Heart right ventricle (tissue), 16 donors: ENCODE measurements at regions not wholly inside any gene's neighbourhood (a gene's known extent, or its start where the extent isn't known, plus 50 kb on each side); places are given as distances from the start of the nearest gene placed in this dataset.

ENCODE experiments used
- ATAC-seq, 8 donors: fragments of 200-7000 bp; cut with Tn5 transposase; one replicate each; pipeline ENCODE4 v1.9.1; 2020; ENCODE audit warnings: mild to moderate bottlenecking in 8 of 8, moderate library complexity in 8 of 8, moderate number of reproducible peaks in 1 of 8
- DNase-seq, 2 donors: peaks; one replicate each; pipeline ENCODE4 v3.0.0-alpha.2; 2020
- H3K27ac ChIP-seq, 10 donors: fragments of 200-600 bp; sonication (generic) in 2 of 10; one replicate each; pipeline versions ENCODE4 v1.5.0 to v1.8.0; 2020 to 2022; ENCODE audit warnings: mild to moderate bottlenecking in 3 of 10
- H3K27me3 ChIP-seq, 7 donors: fragments of 200-600 bp; one replicate each; pipeline ENCODE4 v1.8.0; 2021 to 2022; ENCODE audit warnings: mild to moderate bottlenecking in 2 of 7
- H3K36me3 ChIP-seq, 9 donors: fragments of 200-600 bp; sonication (generic) in 1 of 9; one replicate each; pipeline versions ENCODE4 v1.5.0 to v1.8.0; 2020 to 2022; ENCODE audit warnings: mild to moderate bottlenecking in 2 of 9
- H3K4me1 ChIP-seq, 9 donors: fragments of 200-600 bp; sonication (generic) in 1 of 9; one replicate each; pipeline versions ENCODE4 v1.5.0 to v1.8.0; 2020 to 2022; ENCODE audit warnings: mild to moderate bottlenecking in 4 of 9
- H3K4me3 ChIP-seq, 10 donors: fragments of 200-600 bp; sonication (generic) in 2 of 10; one replicate each; pipeline versions ENCODE4 v1.5.0 to v1.8.0; 2020 to 2022; ENCODE audit warnings: mild to moderate bottlenecking in 7 of 10, moderate library complexity in 2 of 10
- H3K9me3 ChIP-seq, 11 donors: fragments of 200-600 bp in 10 of 11; sonication (generic) in 2 of 11; one replicate each; pipeline versions ENCODE4 v1.5.0 to v1.8.0; 2013 to 2022; ENCODE audit warnings: mild to moderate bottlenecking in 2 of 11, control low read depth in 1 of 11, moderate library complexity in 1 of 11
- CTCF ChIP-seq, 9 donors: fragments of 200-600 bp; sonication (generic) in 2 of 9; IDR thresholded peaks; one replicate each; pipeline versions ENCODE4 v1.5.0 to v1.8.0; 2021 to 2022; ENCODE audit warnings: antibody characterized with exemption in 9 of 9, mild to moderate bottlenecking in 5 of 9, moderate library complexity in 1 of 9
- WGBS, 2 donors: extraction: QIAGEN DNeasy Blood & Tissue Kit; methylation state at CpG; one replicate each; pipeline ENCODE4 v1.1.7; 2013; ENCODE audit warnings: inconsistent platforms in 1 of 2; 5-methylcytosine and 5-hydroxymethylcytosine counted together
- intact Hi-C, 10 donors: fragments of 100-400 bp; cut with DNase I; formaldehyde crosslinking; loops; one replicate each; pipeline versions ENCODE4 v1.11.1 to v1.14.2; 2022
- donor health status: Arrhythmogenic right ventricular cardiomyopathy.
- donor health status: ischemic (EF 13 %, LVEDD 7.1; RV severe dilation, severe dysfunction).
- donor health status: healthy with polysubstance abuse.
- donor health status: DM: no; HTN: yes; CAD: no.
- donor health status: DM: no; HTN: no; CAD: no.
- donor health status: ischemic (EF 25% LVEDD 6.9; RV normal size, moderate dysfunction).
- donor health status: ischemic (EF 25% LVEDD 5.7; RV mildly dilated, moderate dysfunction).
- donor health status: healthy.
- donor health status: DM: yes; HTN: yes; CAD: no.
- donor health status: Ischemic cardiomyopathy.
- donor health status: ischemic (EF 35%, LVEDD 5.7; RV mildly dilated, moderate dysfunction).
- donor health status: nonischemic (EF 11% LVEDD 7.7; RV severe dilation, severe dysfunction).
- donor health status: DM: yes; HTN: yes; CAD: no.
- donor health status: PGD.
- donor health status: ischemic (EF 29% LVEDD 5.4; RV normal size, mild dysfunction).
- donor health status: nonischemic (EF 23%, LVEDD 6.1; RV moderate dilation, normal function).

- Histone ChIP-seq H3K27me3 (peaks cover 0 to 4% (median 0%) of the 10 kb centered on the region in 7 donors), H3K9me3 (peaks cover 0 to 13% (median 0%) of the 10 kb centered on the region in 11 donors), H3K4me3 (no peak overlapping the region), H3K36me3 (no peaks in the 10 kb centered on the region), H3K27ac (no peak overlapping the region), H3K4me1 (no peaks in the 10 kb centered on the region)
- no peak for TF ChIP-seq CTCF (IDR thresholded peaks at IDR 0.05)
- 67 to 85% methylated on average over 2 of the region's 2 CpGs for WGBS, 2 donors
- DNase-seq = no peak
- no peak for ATAC-seq
- intact Hi-C loops = no loop called here
These were observed 1163.7 kb downstream of the AACS start for GRCh38 chr12:126228936-126229335.

- no peaks in the 10 kb centered on the region for H3K27me3 ChIP-seq
- intact Hi-C loops = no loop called here
- H3K4me3 ChIP-seq = no peak overlapping the region
- DNase-seq (no peak), ATAC-seq (no peak)
- H3K27ac ChIP-seq = no peak overlapping the region
- no peaks in the 10 kb centered on the region for H3K4me1 ChIP-seq
- WGBS, 2 donors = 56 to 63% methylated on average over 3 of the region's 3 CpGs
- no peaks in the 10 kb centered on the region for H3K36me3 ChIP-seq
- H3K9me3 ChIP-seq = peaks cover 0 to 3% (median 0%) of the 10 kb centered on the region in 11 donors
- TF ChIP-seq CTCF (IDR thresholded peaks at IDR 0.05) = no peak
These were observed 1167.5 kb downstream of the AACS start for GRCh38 chr12:126232711-126233110.

DNA sequence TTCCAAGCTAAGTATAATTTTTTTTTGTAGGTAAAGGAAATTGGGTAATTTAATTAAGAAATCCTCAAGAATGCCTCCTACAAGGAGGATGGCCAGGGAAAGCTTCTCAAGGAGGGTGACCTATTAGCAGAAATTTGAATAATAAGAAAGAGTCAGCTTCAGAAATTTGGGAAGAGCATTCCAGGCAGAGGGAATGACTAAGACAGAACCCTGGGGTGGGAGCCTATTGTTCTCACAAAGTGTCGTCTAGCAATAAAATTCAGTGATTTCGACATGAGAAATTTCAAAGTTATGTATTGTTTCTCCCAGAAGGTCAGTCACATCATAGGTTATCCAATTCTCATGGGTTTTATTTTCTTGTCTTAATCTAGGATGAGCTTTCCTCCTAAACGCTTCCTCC lies 1168.4 kb downstream of the AACS start:
- Histone ChIP-seq H3K36me3 (no peaks in the 10 kb centered on the region), H3K27ac (no peak overlapping the region), H3K4me1 (no peaks in the 10 kb centered on the region), H3K27me3 (no peaks in the 10 kb centered on the region), H3K4me3 (no peak overlapping the region), H3K9me3 (peaks cover 0 to 3% (median 0%) of the 10 kb centered on the region in 11 donors)
- no peak for ATAC-seq
- no peak for DNase-seq
- 45 to 51% methylated on average over 3 of the region's 3 CpGs for WGBS, 2 donors
- TF ChIP-seq CTCF (IDR thresholded peaks at IDR 0.05) = no peak
- intact Hi-C loops = no loop called here

DNA sequence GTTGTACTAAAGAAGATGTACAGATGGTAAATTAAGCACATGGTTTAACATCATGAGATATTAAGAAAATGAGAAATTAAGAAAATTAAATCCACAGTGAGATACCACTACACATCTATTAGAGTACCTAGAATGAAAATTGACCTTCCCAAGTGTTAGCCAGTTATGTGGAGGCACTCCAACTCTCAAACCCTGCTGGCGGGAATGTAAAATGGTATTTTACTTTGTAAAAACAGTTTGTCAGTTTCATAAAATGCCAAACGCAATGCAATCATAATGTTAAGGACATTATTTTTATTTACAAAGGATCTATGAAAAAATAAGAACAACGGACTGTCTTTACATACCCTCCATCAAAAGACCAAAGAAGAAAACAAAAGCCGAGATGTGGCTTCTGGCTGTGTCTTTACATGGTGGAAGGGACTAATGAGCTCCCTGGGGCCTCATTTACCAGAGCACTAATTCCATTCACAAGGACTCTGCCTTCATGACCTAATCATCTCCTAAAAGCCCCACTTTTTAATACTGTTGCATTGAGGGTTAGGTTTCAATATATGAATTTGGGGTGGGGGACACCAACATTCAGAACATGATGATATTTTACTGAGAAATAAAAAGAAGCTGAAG lies 1178.7 kb downstream of the AACS start:
- WGBS, 2 donors = 71 to 81% methylated on average over 4 of the region's 4 CpGs
- no peak overlapping the region for H3K27ac ChIP-seq
- H3K27me3 ChIP-seq = peaks cover 0 to 2% (median 0%) of the 10 kb centered on the region in 7 donors
- H3K9me3 ChIP-seq = peaks cover 0 to 4% (median 0%) of the 10 kb centered on the region in 11 donors
- no peak for ATAC-seq
- no peaks in the 10 kb centered on the region for H3K4me1 ChIP-seq
- H3K4me3 ChIP-seq = no peak overlapping the region
- H3K36me3 ChIP-seq = no peaks in the 10 kb centered on the region
- no peak for DNase-seq
- TF ChIP-seq CTCF (IDR thresholded peaks at IDR 0.05) = no peak
- intact Hi-C loops = no loop called here
